ENCODE measurements at regions not wholly inside any gene's neighbourhood (a gene's known extent, or its start where the extent isn't known, plus 50 kb on each side); places are given as distances from the start of the nearest gene placed in this dataset.

- no peak for DNase-seq (ENCODE audit: low spot score in 2 of 2)
- Mint-ChIP-seq H3K27ac (ENCODE audit: low read depth) (no peak overlapping the region), H3K4me1 (no peaks in the 10 kb centered on the region), H3K4me3 (no peak overlapping the region), H3K27me3 (peaks cover 12% of the 10 kb centered on the region), H3K36me3 (ENCODE audit: insufficient read depth) (no peaks in the 10 kb centered on the region), H3K9me3 (no peaks in the 10 kb centered on the region)
- ATAC-seq (replicated peaks; ENCODE audit: extremely low read depth, poor library complexity, severe bottlenecking), result no peak
These were observed 173.2 kb downstream of the BRMS1L start for GRCh38 chr14:35999294-35999693.

GRCh38 chr14:35998303-35998702 is 172.2 kb downstream of the BRMS1L start:
- DNase-seq (ENCODE audit: low spot score in 2 of 2) (no peak), ATAC-seq (replicated peaks; ENCODE audit: extremely low read depth, poor library complexity, severe bottlenecking) (no peak)
- no peaks in the 10 kb centered on the region for H3K4me1 Mint-ChIP-seq
- H3K9me3 Mint-ChIP-seq, result no peaks in the 10 kb centered on the region
- no peak overlapping the region for H3K27ac Mint-ChIP-seq (ENCODE audit: low read depth)
- H3K36me3 Mint-ChIP-seq (ENCODE audit: insufficient read depth), result no peaks in the 10 kb centered on the region
- H3K4me3 Mint-ChIP-seq, result no peak overlapping the region
- H3K27me3 Mint-ChIP-seq, result peaks cover 12% of the 10 kb centered on the region

GRCh38 chr14:35993684-35993960 is 167.5 kb downstream of the BRMS1L start:
- ATAC-seq (replicated peaks; ENCODE audit: extremely low read depth, poor library complexity, severe bottlenecking), result no peak
- H3K27ac Mint-ChIP-seq (ENCODE audit: low read depth), result no peak overlapping the region
- H3K36me3 Mint-ChIP-seq (ENCODE audit: insufficient read depth), result no peaks in the 10 kb centered on the region
- no peak for DNase-seq (ENCODE audit: low spot score in 2 of 2)
- no peak overlapping the region for H3K4me3 Mint-ChIP-seq
- H3K9me3 Mint-ChIP-seq, result no peaks in the 10 kb centered on the region
- no peaks in the 10 kb centered on the region for H3K4me1 Mint-ChIP-seq
- H3K27me3 Mint-ChIP-seq, result peaks cover 18% of the 10 kb centered on the region

GRCh38 chr14:35992816-35993683 is 166.9 kb downstream of the BRMS1L start:
- H3K4me1 Mint-ChIP-seq, result no peaks in the 10 kb centered on the region
- H3K4me3 Mint-ChIP-seq, result no peak overlapping the region
- H3K27ac Mint-ChIP-seq (ENCODE audit: low read depth), result no peak overlapping the region
- no peaks in the 10 kb centered on the region for H3K9me3 Mint-ChIP-seq
- no peak for ATAC-seq (replicated peaks; ENCODE audit: extremely low read depth, poor library complexity, severe bottlenecking)
- peaks cover 15% of the 10 kb centered on the region for H3K27me3 Mint-ChIP-seq
- no peak for DNase-seq (ENCODE audit: low spot score in 2 of 2)
- no peaks in the 10 kb centered on the region for H3K36me3 Mint-ChIP-seq (ENCODE audit: insufficient read depth)

- H3K27me3 Mint-ChIP-seq, result peaks cover 15% of the 10 kb centered on the region
These were observed 165.2 kb downstream of the BRMS1L start for GRCh38 chr14:35991356-35991755.

GRCh38 chr14:35989736-35990135 is 163.6 kb downstream of the BRMS1L start:
- Mint-ChIP-seq H3K36me3 (ENCODE audit: insufficient read depth) (no peaks in the 10 kb centered on the region), H3K9me3 (no peaks in the 10 kb centered on the region), H3K4me1 (no peaks in the 10 kb centered on the region), H3K27ac (ENCODE audit: low read depth) (no peak overlapping the region), H3K4me3 (no peak overlapping the region), H3K27me3 (peaks cover 15% of the 10 kb centered on the region)
- DNase-seq (ENCODE audit: low spot score in 2 of 2), result no peak
- no peak for ATAC-seq (replicated peaks; ENCODE audit: extremely low read depth, poor library complexity, severe bottlenecking)

More at GRCh38 chr14:35991356-35991755, 165.2 kb downstream of the BRMS1L start:
- H3K27ac Mint-ChIP-seq (ENCODE audit: low read depth), result no peak overlapping the region
- H3K4me3 Mint-ChIP-seq, result no peak overlapping the region
- H3K9me3 Mint-ChIP-seq, result no peaks in the 10 kb centered on the region
- no peaks in the 10 kb centered on the region for H3K4me1 Mint-ChIP-seq
- DNase-seq (ENCODE audit: low spot score in 2 of 2) (no peak), ATAC-seq (replicated peaks; ENCODE audit: extremely low read depth, poor library complexity, severe bottlenecking) (no peak)
- H3K36me3 Mint-ChIP-seq (ENCODE audit: insufficient read depth), result no peaks in the 10 kb centered on the region

GRCh38 chr14:35988972-35989690 is 163.0 kb downstream of the BRMS1L start:
- H3K9me3 Mint-ChIP-seq, result no peaks in the 10 kb centered on the region
- no peaks in the 10 kb centered on the region for H3K4me1 Mint-ChIP-seq
- no peak overlapping the region for H3K27ac Mint-ChIP-seq (ENCODE audit: low read depth)
- H3K27me3 Mint-ChIP-seq, result peaks cover 15% of the 10 kb centered on the region
- no peak for ATAC-seq (replicated peaks; ENCODE audit: extremely low read depth, poor library complexity, severe bottlenecking)
- no peak overlapping the region for H3K4me3 Mint-ChIP-seq
- no peak for DNase-seq (ENCODE audit: low spot score in 2 of 2)
- no peaks in the 10 kb centered on the region for H3K36me3 Mint-ChIP-seq (ENCODE audit: insufficient read depth)

GRCh38 chr14:35988550-35988949 is 162.4 kb downstream of the BRMS1L start:
- peaks cover 15% of the 10 kb centered on the region for H3K27me3 Mint-ChIP-seq
- H3K36me3 Mint-ChIP-seq (ENCODE audit: insufficient read depth), result no peaks in the 10 kb centered on the region
- no peaks in the 10 kb centered on the region for H3K9me3 Mint-ChIP-seq
- ATAC-seq (replicated peaks; ENCODE audit: extremely low read depth, poor library complexity, severe bottlenecking), result no peak
- H3K27ac Mint-ChIP-seq (ENCODE audit: low read depth), result no peak overlapping the region
- DNase-seq (ENCODE audit: low spot score in 2 of 2), result no peak
- no peaks in the 10 kb centered on the region for H3K4me1 Mint-ChIP-seq
- H3K4me3 Mint-ChIP-seq, result no peak overlapping the region

- Mint-ChIP-seq H3K9me3 (no peaks in the 10 kb centered on the region), H3K4me3 (no peak overlapping the region), H3K4me1 (no peaks in the 10 kb centered on the region), H3K27ac (ENCODE audit: low read depth) (no peak overlapping the region), H3K36me3 (ENCODE audit: insufficient read depth) (no peaks in the 10 kb centered on the region), H3K27me3 (peaks cover 15% of the 10 kb centered on the region)
- DNase-seq (ENCODE audit: low spot score in 2 of 2), result no peak
- ATAC-seq (replicated peaks; ENCODE audit: extremely low read depth, poor library complexity, severe bottlenecking), result no peak
These were observed 161.6 kb downstream of the BRMS1L start for GRCh38 chr14:35987731-35988130.

- Mint-ChIP-seq H3K36me3 (ENCODE audit: insufficient read depth) (no peaks in the 10 kb centered on the region), H3K27me3 (peaks cover 15% of the 10 kb centered on the region), H3K9me3 (no peaks in the 10 kb centered on the region), H3K4me3 (no peak overlapping the region), H3K4me1 (no peaks in the 10 kb centered on the region), H3K27ac (ENCODE audit: low read depth) (no peak overlapping the region)
- no peak for ATAC-seq (replicated peaks; ENCODE audit: extremely low read depth, poor library complexity, severe bottlenecking)
- no peak for DNase-seq (ENCODE audit: low spot score in 2 of 2)
These were observed 160.1 kb downstream of the BRMS1L start for GRCh38 chr14:35986219-35986573.

- no peak for DNase-seq (ENCODE audit: low spot score in 2 of 2)
- Mint-ChIP-seq H3K9me3 (no peaks in the 10 kb centered on the region), H3K27ac (ENCODE audit: low read depth) (no peak overlapping the region), H3K4me3 (no peak overlapping the region), H3K27me3 (peaks cover 10% of the 10 kb centered on the region), H3K36me3 (ENCODE audit: insufficient read depth) (peaks cover 1% of the 10 kb centered on the region), H3K4me1 (no peaks in the 10 kb centered on the region)
- ATAC-seq (replicated peaks; ENCODE audit: extremely low read depth, poor library complexity, severe bottlenecking), result no peak
These were observed 159.5 kb downstream of the BRMS1L start for GRCh38 chr14:35985474-35986218.

- Mint-ChIP-seq H3K9me3 (no peaks in the 10 kb centered on the region), H3K36me3 (ENCODE audit: insufficient read depth) (peaks cover 1% of the 10 kb centered on the region), H3K27me3 (no peaks in the 10 kb centered on the region), H3K27ac (ENCODE audit: low read depth) (no peak overlapping the region), H3K4me3 (no peak overlapping the region), H3K4me1 (no peaks in the 10 kb centered on the region)
- DNase-seq (ENCODE audit: low spot score in 2 of 2), result no peak
- ATAC-seq (replicated peaks; ENCODE audit: extremely low read depth, poor library complexity, severe bottlenecking), result no peak
These were observed 153.4 kb downstream of the BRMS1L start for GRCh38 chr14:35979531-35979930.

GRCh38 chr14:35978561-35978960 is 152.4 kb downstream of the BRMS1L start:
- Mint-ChIP-seq H3K9me3 (no peaks in the 10 kb centered on the region), H3K36me3 (ENCODE audit: insufficient read depth) (peaks cover 2% of the 10 kb centered on the region), H3K27ac (ENCODE audit: low read depth) (no peak overlapping the region), H3K4me3 (no peak overlapping the region), H3K27me3 (no peaks in the 10 kb centered on the region), H3K4me1 (no peaks in the 10 kb centered on the region)
- ATAC-seq (replicated peaks; ENCODE audit: extremely low read depth, poor library complexity, severe bottlenecking), result no peak
- no peak for DNase-seq (ENCODE audit: low spot score in 2 of 2)
